Naive thymus-derived CD8-positive, alpha-beta T cell (primary cell): ENCODE measurements at regions not wholly inside any gene's neighbourhood (a gene's known extent, or its start where the extent isn't known, plus 50 kb on each side); places are given as distances from the start of the nearest gene placed in this dataset.
"Not testable (repeated sequence)": the region's sequence is repeated elsewhere in the genome, so short reads cannot be mapped to it uniquely, and the experiment has no call there.

Experiments
- ATAC-seq, 2 donors: fragments of 150-1000 bp; cut with Tn5 transposase in 1 of 2; sonication (Bioruptor Pico), chemical (Tn5 transposase) in 1 of 2; 1 replicate in 1 of 2; 2 replicates in 1 of 2; pipeline ENCODE4 v1.10.0; 2021; ENCODE audit warnings: mild to moderate bottlenecking in 2 of 2, moderate library complexity in 2 of 2
- POLR2A ChIA-PET: fragments of 350-600 bp; sonication (Branson Sonifier 250); formaldehyde crosslinking; loops from one replicate; lab custom pipeline; 2021; ENCODE audit warnings: antibody characterized with exemption; lab: Charles Lee
- DNase-seq, 10 donors: peaks; one replicate each; pipeline versions ENCODE4 v3.0.0 to v3.0.0-alpha.2; 2020 to 2022
- H3K27ac Mint-ChIP-seq, 10 donors: one replicate each; pipeline ENCODE4 v1.8.0; 2020 to 2022; ENCODE audit warnings: mild to moderate bottlenecking in 10 of 10, mixed read lengths in 10 of 10, moderate library complexity in 4 of 10, inconsistent platforms in 1 of 10
- H3K27me3 Mint-ChIP-seq, 5 donors: one replicate each; pipeline ENCODE4 v1.8.0; 2021 to 2022; ENCODE audit warnings: mixed read lengths in 5 of 5
- H3K36me3 Mint-ChIP-seq, 3 donors: one replicate each; pipeline ENCODE4 v1.8.0; 2020 to 2022; ENCODE audit warnings: mixed read lengths in 3 of 3, mild to moderate bottlenecking in 2 of 3, inconsistent platforms in 1 of 3
- H3K4me1 Mint-ChIP-seq, 4 donors: one replicate each; pipeline ENCODE4 v1.8.0; 2021 to 2022; ENCODE audit warnings: mixed read lengths in 4 of 4
- H3K4me3 Mint-ChIP-seq, 10 donors: one replicate each; pipeline ENCODE4 v1.8.0; 2020 to 2022; ENCODE audit warnings: mild to moderate bottlenecking in 10 of 10, mixed read lengths in 10 of 10, moderate library complexity in 6 of 10, inconsistent platforms in 1 of 10
- H3K9me3 Mint-ChIP-seq, 9 donors: one replicate each; pipeline ENCODE4 v1.8.0; 2020 to 2022; ENCODE audit warnings: mixed read lengths in 9 of 9, mild to moderate bottlenecking in 3 of 9, inconsistent platforms in 1 of 9, moderate library complexity in 1 of 9

DNA sequence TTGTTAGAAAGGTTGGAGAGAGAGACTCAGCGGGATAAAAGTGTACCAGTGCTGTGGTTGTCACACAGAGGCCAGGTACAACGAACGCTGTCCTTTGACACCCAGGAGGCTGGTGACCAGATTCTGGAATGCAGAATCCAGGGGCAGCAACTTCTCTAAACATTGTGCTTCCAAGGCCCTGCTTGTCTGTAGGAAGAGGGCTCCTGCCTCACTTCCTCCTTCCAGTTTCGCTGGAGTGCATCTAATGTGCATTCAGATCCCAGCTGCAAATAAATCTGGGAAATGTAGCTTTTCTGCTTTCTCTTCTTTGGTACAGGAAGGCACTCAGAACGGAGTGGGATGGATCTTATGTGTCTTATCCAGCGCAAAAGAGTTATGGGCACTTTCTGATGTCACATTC lies 171.8 kb upstream of the ATP5MC3 start:
- no peaks in the 10 kb centered on the region for H3K36me3 Mint-ChIP-seq
- H3K27me3 Mint-ChIP-seq: peaks cover 18 to 61% (median 29%) of the 10 kb centered on the region in 5 donors
- no peak for ATAC-seq
- POLR2A ChIA-PET: no interaction called here
- H3K27ac Mint-ChIP-seq: no peak overlapping the region
- no peak for DNase-seq
- no peak overlapping the region for H3K4me3 Mint-ChIP-seq
- no peaks in the 10 kb centered on the region for H3K4me1 Mint-ChIP-seq
- peaks cover 0 to 2% (median 0%) of the 10 kb centered on the region in 9 donors for H3K9me3 Mint-ChIP-seq

DNA sequence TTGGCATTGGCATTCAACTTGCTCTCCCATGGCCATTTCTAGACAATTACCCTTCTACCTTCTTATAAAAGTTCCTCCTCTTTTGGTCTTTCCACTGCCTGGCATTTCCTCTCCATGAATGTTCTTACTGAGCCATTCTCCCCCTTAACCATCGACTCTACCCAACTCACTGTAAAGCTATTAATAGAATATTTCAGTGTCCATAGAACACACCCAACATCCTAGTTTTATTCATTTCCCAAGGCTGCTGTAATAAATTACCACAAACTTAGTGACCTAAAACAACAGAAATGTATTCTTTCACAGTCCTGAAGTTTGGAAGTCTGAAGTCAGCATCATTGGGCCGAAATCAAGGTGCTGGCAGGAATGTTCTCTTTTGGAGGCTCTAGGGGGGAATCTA lies 170.0 kb upstream of the ATP5MC3 start:
- no peaks in the 10 kb centered on the region for H3K4me1 Mint-ChIP-seq
- H3K27me3 Mint-ChIP-seq: peaks cover 16 to 64% (median 31%) of the 10 kb centered on the region in 5 donors

DNA sequence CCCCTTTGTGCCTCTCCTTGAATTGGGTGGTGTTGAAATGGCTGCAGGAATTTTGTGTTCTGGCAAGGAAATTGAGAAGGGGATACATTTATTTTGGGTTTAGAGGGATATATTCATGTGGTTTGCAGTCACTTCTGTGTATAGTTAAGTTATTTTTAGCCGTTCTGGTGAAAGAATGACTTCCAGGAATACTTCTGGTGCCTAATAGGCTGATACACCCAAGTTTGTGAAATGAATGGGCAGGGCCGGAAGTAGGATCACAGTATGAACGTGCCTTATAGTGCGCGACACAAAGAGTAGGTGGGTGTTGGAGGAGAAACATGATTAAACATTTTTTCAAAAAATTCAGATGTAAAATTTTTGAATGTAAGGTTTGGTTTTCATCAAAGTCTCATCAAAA lies 168.6 kb upstream of the ATP5MC3 start:
- no peaks in the 10 kb centered on the region for H3K4me1 Mint-ChIP-seq
- H3K9me3 Mint-ChIP-seq: peaks cover 0 to 18% (median 2%) of the 10 kb centered on the region in 9 donors
- no peaks in the 10 kb centered on the region for H3K36me3 Mint-ChIP-seq
- H3K4me3 Mint-ChIP-seq: no peak overlapping the region
- POLR2A ChIA-PET: no interaction called here
- peaks cover 16 to 76% (median 36%) of the 10 kb centered on the region in 5 donors for H3K27me3 Mint-ChIP-seq
- no peak overlapping the region for H3K27ac Mint-ChIP-seq
- DNase-seq (no peak), ATAC-seq (no peak)

More for the DNA sequence above, 170.0 kb upstream of the ATP5MC3 start:
- Mint-ChIP-seq H3K9me3 (peaks cover 0 to 14% (median 0%) of the 10 kb centered on the region in 9 donors), H3K27ac (peak overlapping the region in 1 of 10 donors; percentile 54), H3K4me3 (no peak overlapping the region), H3K36me3 (no peaks in the 10 kb centered on the region)
- DNase-seq: no peak
- no peak for ATAC-seq
- POLR2A ChIA-PET: no interaction called here

DNA sequence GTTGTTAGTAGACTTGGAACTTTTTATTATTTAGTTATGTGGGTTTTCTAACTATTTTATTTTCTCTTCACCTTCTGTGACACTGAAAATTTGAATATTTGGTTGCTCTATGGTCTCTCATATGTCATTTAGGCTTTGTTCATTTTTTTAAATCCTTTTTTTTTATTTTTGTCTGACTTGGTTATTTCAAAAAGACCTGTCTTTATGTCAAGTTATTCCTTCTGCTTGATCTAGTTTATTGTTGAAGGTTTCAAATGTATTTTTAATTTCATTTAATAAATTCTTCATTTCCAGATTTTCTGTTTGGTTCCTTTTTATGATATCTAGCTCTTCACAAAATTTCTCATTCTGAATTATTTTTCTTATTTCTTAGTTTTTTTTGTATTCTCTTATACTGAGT lies 160.6 kb upstream of the ATP5MC3 start:
- H3K36me3 Mint-ChIP-seq: peaks cover 6 to 30% (median 10%) of the 10 kb centered on the region in 3 donors
- H3K27me3 Mint-ChIP-seq: peaks cover 8 to 32% (median 16%) of the 10 kb centered on the region in 5 donors
- no peaks in the 10 kb centered on the region for H3K4me1 Mint-ChIP-seq
- peaks cover 17 to 67% (median 42%) of the 10 kb centered on the region in 9 donors for H3K9me3 Mint-ChIP-seq
- no peak overlapping the region for H3K27ac Mint-ChIP-seq
- no peak overlapping the region for H3K4me3 Mint-ChIP-seq
- no peak for ATAC-seq
- no peak for DNase-seq
- POLR2A ChIA-PET: no interaction called here

DNA sequence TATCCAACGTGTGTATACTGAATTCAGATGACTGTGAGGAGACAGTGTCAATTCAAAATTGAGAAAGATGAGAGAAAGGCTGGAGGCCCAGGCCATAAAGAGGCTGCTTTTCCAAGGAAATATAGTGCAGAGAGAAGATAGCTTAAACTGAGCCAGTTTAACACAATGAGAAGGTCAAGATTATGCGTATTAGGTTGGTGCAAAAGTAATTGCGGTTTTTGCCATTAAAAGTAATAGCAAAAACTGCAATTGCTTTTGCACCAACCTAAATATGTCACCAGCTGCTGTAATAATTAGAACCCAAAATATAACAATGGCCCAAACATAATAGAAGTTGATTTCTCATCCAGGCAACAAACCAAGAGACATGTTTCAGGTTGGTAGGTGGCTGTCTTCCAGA lies 148.7 kb upstream of the ATP5MC3 start:
- peaks cover 3 to 21% (median 15%) of the 10 kb centered on the region in 9 donors for H3K9me3 Mint-ChIP-seq
- H3K4me1 Mint-ChIP-seq: peaks cover 0 to 3% (median under 1%) of the 10 kb centered on the region in 4 donors
- peaks cover 0 to 11% (median 0%) of the 10 kb centered on the region in 3 donors for H3K36me3 Mint-ChIP-seq
- DNase-seq (no peak), ATAC-seq (no peak)
- no peak overlapping the region for H3K27ac Mint-ChIP-seq
- POLR2A ChIA-PET: no interaction called here
- H3K27me3 Mint-ChIP-seq: no peaks in the 10 kb centered on the region
- no peak overlapping the region for H3K4me3 Mint-ChIP-seq

DNA sequence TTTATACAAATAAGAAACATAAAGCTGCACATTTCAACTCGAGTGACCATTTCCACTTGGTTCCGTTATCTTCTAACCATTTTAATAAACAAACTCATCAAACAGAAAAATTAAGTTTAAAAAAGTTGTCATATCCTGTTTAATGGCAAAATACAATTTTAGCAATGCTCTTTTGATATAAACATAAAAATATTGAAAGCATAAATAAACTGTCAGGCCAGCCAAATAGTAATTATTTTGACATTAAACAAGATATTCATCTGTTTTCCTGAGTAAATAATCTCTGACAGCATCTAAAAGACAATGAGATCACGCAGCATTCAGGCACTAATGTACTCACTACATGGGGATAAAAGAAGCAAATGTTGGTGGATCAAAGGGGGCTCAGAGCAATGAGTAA lies 145.3 kb upstream of the ATP5MC3 start:
- Mint-ChIP-seq H3K9me3 (peaks cover 3 to 29% (median 17%) of the 10 kb centered on the region in 9 donors), H3K27ac (no peak overlapping the region), H3K27me3 (peaks cover 0 to 5% (median 2%) of the 10 kb centered on the region in 5 donors), H3K36me3 (peaks cover 0 to 12% (median 0%) of the 10 kb centered on the region in 3 donors), H3K4me3 (no peak overlapping the region), H3K4me1 (peaks cover 0 to 3% (median under 1%) of the 10 kb centered on the region in 4 donors)
- POLR2A ChIA-PET: no interaction called here
- DNase-seq (no peak), ATAC-seq (no peak)

DNA sequence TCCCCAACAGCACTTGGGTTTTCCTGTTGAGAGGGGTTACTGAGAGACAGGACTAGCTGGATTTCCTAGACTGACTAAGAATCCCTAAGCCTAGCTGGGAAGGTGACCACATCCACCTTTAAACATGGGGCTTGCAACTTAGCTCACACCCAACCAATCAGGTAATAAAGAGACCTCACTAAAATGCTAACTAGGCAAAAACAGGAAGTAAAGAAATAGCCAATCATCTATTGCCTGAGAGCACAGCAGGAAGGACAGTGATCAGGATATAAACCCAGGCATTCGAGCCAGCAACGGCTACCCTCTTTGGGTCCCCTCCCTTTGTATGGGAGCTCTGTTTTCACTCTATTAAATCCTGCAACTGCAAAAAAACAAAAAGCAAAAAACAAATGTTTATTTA lies 144.7 kb upstream of the ATP5MC3 start:
- DNase-seq, POLR2A ChIA-PET, H3K4me1 Mint-ChIP-seq, ATAC-seq, H3K27me3 Mint-ChIP-seq, H3K4me3 Mint-ChIP-seq, H3K27ac Mint-ChIP-seq: not testable (repeated sequence)
- peaks cover 0 to 12% (median 0%) of the 10 kb centered on the region in 3 donors for H3K36me3 Mint-ChIP-seq
- peaks cover 3 to 29% (median 17%) of the 10 kb centered on the region in 9 donors for H3K9me3 Mint-ChIP-seq

DNA sequence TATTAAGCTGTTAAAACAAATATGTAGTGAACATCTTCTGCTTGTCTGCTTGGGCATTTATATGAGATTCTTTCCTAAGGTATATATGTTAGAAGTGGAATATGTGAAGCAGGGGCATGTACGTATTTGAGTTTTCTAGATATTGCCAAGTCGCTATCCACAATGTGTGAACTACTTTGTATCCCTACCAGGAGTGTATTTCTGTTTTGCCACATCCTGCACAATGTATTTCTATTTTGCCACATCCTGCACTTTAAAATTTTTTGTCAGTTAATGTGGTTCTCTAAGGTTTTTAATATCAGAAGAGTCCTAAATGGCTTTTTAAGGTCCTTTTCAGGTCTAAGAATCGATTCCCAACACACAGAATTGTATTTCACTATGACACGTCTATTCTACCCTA lies 141.7 kb upstream of the ATP5MC3 start:
- POLR2A ChIA-PET: no interaction called here
- H3K4me3 Mint-ChIP-seq: no peak overlapping the region
- ATAC-seq (no peak), DNase-seq (no peak)
- H3K27me3 Mint-ChIP-seq: peaks cover 0 to 9% (median 6%) of the 10 kb centered on the region in 5 donors
- peaks cover 3 to 29% (median 17%) of the 10 kb centered on the region in 9 donors for H3K9me3 Mint-ChIP-seq
- H3K36me3 Mint-ChIP-seq: peaks cover 0 to 12% (median 0%) of the 10 kb centered on the region in 3 donors
- no peaks in the 10 kb centered on the region for H3K4me1 Mint-ChIP-seq
- no peak overlapping the region for H3K27ac Mint-ChIP-seq

DNA sequence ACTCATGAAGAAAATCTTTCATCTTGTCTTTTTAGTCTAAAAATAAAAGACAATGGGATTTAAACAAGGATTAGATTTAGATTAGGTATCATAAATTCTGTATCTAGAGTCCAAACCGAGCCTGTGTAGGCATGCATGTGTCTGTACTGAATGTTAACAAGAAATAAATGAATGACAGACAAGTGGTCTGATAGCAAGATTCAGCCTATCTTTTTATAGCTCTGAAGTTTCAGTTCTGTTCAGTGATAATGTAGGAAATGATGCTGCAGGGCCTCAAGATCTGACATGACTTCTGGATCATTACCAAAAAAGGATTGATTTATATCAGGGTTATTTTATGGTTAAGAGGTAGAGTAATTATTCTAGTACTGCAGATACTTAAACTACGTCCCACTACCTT lies 137.0 kb upstream of the ATP5MC3 start:
- ATAC-seq (no peak), DNase-seq (no peak)
- H3K9me3 Mint-ChIP-seq: no peaks in the 10 kb centered on the region
- H3K27me3 Mint-ChIP-seq: peaks cover 11 to 16% (median 12%) of the 10 kb centered on the region in 5 donors
- no peak overlapping the region for H3K27ac Mint-ChIP-seq
- POLR2A ChIA-PET: no interaction called here
- no peaks in the 10 kb centered on the region for H3K4me1 Mint-ChIP-seq
- H3K36me3 Mint-ChIP-seq: no peaks in the 10 kb centered on the region
- H3K4me3 Mint-ChIP-seq: no peak overlapping the region

DNA sequence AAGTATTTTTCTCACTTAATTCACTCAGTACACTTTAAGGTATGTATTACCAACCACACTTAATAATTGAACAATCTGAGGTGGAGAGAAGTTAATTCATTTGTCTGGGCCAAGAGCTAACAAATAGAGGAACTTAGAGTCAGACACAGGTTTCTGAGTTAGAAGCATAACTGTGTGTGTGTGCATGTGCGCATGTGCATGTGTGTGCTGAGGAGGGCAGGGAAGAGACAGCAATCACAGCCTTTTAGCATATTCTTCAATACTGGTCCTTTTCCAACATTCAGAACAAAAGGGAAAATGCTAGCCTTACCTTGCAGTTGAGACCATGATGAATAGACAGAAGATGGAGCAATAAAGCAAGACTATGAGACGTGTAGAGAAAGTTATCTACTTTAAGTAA lies 136.2 kb upstream of the ATP5MC3 start:
- POLR2A ChIA-PET: no interaction called here
- H3K36me3 Mint-ChIP-seq: no peaks in the 10 kb centered on the region
- no peaks in the 10 kb centered on the region for H3K4me1 Mint-ChIP-seq
- H3K27ac Mint-ChIP-seq: no peak overlapping the region
- no peak for DNase-seq
- no peaks in the 10 kb centered on the region for H3K9me3 Mint-ChIP-seq
- no peak for ATAC-seq
- no peak overlapping the region for H3K4me3 Mint-ChIP-seq
- peaks cover 10 to 17% (median 14%) of the 10 kb centered on the region in 5 donors for H3K27me3 Mint-ChIP-seq

DNA sequence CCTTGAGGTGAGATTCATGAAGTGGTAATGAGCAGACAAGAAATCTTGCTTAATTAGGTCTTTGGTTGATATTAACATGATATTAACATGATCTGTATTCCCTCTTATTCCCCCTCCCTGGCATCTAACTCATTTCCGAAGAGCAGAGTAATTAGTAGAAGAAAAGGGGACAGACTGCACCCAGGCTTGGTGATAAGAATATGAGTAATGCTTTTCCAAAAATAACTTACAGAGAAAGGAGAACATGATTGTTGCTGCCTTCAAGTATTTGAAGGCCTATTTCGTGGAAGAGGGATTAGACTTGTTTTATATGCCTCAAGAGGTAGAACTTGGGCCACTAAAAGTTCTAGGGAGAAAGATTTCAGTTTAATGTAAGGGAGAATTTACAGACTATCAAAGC lies 130.6 kb upstream of the ATP5MC3 start:
- no peak overlapping the region for H3K27ac Mint-ChIP-seq
- POLR2A ChIA-PET: no interaction called here
- H3K4me3 Mint-ChIP-seq: no peak overlapping the region
- H3K9me3 Mint-ChIP-seq: no peaks in the 10 kb centered on the region
- DNase-seq (no peak), ATAC-seq (no peak)
- peaks cover 11 to 52% (median 17%) of the 10 kb centered on the region in 5 donors for H3K27me3 Mint-ChIP-seq
- H3K4me1 Mint-ChIP-seq: peaks cover 0 to 2% (median 0%) of the 10 kb centered on the region in 4 donors
- H3K36me3 Mint-ChIP-seq: no peaks in the 10 kb centered on the region

DNA sequence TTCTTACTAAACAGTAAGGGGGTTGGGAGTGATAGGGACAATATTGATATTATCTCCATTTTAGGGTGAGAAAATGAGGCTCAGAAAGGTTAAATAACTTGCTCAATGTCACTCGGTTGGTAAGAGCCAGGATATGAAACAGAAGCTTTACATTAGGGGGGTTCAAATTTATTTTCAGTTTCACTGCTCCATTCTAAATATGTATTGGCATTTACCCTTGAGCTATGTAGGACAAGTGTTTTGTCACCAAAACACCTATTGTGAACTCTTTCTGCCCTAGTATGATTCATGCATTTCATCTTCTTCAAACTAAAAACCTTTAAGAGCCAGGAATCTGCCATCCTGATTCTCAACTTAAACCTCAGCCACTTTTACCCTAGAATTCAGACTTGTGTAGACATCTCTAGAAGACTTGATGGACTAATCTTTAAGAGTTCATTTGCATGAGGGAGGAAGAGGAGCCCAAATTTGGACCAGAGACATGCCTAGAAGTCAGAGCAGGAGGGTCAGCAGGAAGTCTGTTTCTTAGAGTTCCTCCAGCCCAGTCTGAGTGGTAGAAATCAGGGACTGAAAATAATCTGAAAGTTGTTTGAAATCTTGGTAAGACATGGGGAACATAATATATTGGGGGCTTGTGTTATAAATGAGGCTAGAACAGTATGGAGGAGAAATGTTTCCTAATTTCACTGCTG lies 129.4 kb upstream of the ATP5MC3 start:
- ATAC-seq (no peak), DNase-seq (no peak)
- POLR2A ChIA-PET: no interaction called here
- Mint-ChIP-seq H3K27me3 (peaks cover 11 to 47% (median 16%) of the 10 kb centered on the region in 5 donors), H3K9me3 (no peaks in the 10 kb centered on the region), H3K4me1 (peaks cover 0 to 2% (median 0%) of the 10 kb centered on the region in 4 donors), H3K4me3 (no peak overlapping the region), H3K27ac (no peak overlapping the region), H3K36me3 (no peaks in the 10 kb centered on the region)

DNA sequence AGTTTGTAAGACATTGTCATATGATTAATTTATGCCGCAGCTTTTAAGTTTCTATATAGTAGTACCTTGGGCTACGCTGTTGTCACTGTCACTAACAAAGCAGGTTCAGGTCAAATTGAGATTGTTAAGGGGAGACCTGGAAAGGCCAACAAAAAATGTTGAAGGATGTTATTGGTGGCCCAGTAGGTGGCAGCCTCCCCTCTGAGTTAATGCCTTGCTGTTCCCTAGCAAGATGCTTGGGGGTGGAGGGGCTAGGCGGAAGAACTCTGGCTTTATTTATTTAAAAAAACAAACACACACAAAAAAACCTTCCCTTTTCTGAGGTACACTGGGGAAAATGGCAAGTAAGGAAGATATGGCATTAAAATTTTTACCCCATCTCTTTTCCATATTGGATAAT lies 128.3 kb upstream of the ATP5MC3 start:
- no peak overlapping the region for H3K4me3 Mint-ChIP-seq
- DNase-seq (no peak), ATAC-seq (no peak)
- H3K36me3 Mint-ChIP-seq: no peaks in the 10 kb centered on the region
- POLR2A ChIA-PET: no interaction called here
- no peaks in the 10 kb centered on the region for H3K9me3 Mint-ChIP-seq
- no peak overlapping the region for H3K27ac Mint-ChIP-seq
- H3K27me3 Mint-ChIP-seq: peaks cover 11 to 51% (median 18%) of the 10 kb centered on the region in 5 donors
- peaks cover 0 to 2% (median 0%) of the 10 kb centered on the region in 4 donors for H3K4me1 Mint-ChIP-seq
